Right ventricle myocardium inferior (tissue), 1 donor: ENCODE measurements at regions not wholly inside any gene's neighbourhood (a gene's known extent, or its start where the extent isn't known, plus 50 kb on each side); places are given as distances from the start of the nearest gene placed in this dataset.
"Not testable (repeated sequence)": the region's sequence is repeated elsewhere in the genome, so short reads cannot be mapped to it uniquely, and the experiment has no call there.

Source experiments
- ATAC-seq: fragments of 200-7000 bp; cut with Tn5 transposase; one replicate; pipeline ENCODE4 v1.9.1; 2020; ENCODE audit warnings: mild to moderate bottlenecking, moderate library complexity
- DNase-seq: peaks from one replicate; pipeline ENCODE4 v3.0.0; 2021; ENCODE audit errors: missing footprints
- intact Hi-C: fragments of 100-400 bp; cut with DNase I; formaldehyde crosslinking; loops from one replicate; pipeline ENCODE4 v1.11.0; 2022
- donor health status: DM: no; HTN: yes; CAD: no; lungs with severe emphysema.

DNA sequence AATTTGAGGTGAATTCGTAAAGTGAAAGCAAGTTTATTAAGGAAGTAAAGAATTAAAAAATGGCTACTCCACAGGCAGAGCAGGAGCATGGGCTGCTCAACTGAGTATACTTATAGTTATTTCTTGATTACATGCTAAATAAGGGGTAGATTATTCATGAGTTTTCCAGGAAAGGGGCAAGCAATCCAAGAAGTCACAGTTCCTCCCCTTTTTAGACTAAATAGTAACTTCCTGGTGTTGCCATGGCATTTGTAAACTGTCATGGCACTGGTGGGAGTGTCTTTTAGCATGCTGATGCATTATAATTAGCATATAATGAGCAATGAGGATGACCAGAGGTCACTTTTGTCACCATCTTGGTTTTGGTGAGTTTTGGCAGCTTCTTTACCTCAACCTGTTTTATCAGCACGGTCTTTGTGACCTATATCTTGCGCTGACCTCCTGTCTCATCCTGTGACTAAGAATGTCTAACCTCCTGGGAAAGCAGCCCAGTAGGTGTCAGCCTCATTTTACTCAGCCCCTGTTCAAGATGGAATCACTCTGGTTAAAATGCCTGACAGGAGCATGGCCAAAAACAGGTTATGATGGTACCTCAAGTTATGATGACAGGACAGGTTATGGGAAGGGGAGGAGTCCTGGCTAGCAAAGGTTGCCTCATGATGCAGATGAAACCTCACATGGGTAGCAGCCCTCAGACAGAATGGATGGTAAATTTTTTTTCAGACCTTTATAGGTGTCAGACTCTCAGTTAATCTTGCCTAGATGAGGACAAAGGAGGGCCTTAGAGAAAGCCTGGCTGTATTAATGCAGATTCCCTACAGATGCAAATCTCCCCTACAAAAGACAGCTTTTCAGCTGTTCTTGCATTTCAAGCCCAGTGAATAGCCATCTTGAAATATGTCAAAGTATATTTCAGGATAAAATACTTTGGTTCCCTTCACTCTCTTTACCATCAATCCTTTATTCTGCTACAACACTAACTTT, 49.7 kb downstream of the SIPA1L2 start:
- DNase-seq (no peak), ATAC-seq (no peak)
- intact Hi-C loops: no loop called here

DNA sequence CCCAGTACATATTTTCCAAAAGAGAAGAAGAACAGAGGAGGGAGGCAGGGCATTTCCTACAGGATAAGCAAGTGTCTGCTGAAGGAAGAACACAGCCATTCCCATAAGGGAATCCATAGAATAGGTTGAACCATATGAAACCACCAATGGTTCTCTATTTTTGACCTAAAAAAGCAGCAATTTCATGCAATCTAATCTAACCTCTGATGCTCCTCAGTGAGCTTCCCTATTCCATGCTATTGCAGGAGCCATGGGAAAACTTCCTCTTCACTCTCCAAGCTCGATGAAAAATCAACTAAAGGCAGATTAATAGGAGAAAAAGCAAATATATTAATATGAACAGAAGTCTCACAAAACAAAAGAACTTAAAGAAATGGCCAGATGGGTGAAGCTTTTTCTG, 50.5 kb downstream of the SIPA1L2 start:
- DNase-seq (no peak), ATAC-seq (no peak)
- intact Hi-C loops: no loop called here

DNA sequence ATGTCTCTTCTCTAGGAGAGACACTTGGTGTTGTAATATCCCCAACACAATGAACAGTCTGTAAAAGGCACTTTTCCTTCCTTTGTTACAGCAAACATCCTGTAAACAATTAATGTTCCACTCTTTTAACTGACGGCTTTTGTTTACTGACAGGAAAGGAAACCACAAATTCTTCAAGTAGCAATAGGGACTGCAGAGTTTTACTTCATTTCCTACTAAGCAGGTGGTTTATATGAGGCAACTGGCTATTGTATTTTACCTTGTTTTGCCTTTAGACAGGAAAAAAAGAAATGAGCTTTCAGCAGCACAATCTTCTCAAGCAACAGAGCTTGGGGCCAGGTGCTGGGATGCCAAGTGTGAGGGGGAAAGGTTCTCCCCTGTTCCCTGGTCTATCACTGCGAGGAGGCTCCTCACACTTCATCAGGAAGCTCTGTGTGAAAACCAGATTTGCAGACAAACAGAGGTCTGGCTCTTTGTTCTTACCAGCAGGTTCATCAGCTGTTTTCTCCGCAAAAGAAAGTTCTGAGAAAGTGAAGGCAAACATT, 51.2 kb downstream of the SIPA1L2 start:
- intact Hi-C loops: no loop called here
- ATAC-seq (no peak), DNase-seq (no peak)

DNA sequence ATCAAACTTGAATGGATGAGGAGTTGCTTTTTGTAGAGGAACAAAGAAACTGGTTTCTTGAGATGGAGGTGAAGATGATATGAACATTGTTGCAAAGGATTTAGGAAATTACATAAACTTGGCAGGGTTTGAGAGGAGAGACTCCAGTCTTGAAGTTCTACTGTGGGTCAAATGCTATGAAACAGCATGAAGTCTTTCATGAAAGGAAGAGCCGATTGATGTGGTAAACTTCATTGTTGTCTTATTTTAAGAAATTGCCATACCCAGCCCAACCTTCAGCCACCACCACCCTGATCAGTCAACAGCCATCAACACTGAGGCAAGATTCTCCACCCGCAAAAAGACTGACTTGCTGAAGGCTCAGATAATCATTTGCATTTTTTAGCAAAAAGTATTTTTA, 52.2 kb downstream of the SIPA1L2 start:
- DNase-seq (no peak), ATAC-seq (no peak)
- intact Hi-C loops: no loop called here

DNA sequence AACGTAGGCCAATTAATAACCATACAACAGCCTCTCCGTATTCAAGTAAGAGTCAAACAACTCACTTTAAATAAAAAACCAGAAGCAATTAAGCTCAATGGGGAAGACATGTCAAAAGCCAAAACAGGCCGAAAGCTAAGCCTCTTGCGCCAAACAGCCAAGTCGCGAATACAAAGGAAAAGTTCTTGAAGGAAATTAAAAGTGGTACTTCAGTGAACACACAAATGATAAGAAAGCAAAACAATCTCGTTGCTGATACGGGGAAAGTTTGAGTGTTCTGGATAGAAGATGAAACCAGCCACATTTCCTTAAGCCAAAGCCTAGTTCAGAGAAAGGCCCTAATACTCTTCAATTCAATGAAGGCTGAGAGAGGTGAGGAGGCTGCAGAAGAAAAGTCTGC, 53.4 kb downstream of the SIPA1L2 start:
- intact Hi-C loops: no loop called here
- ATAC-seq (no peak), DNase-seq (no peak)

DNA sequence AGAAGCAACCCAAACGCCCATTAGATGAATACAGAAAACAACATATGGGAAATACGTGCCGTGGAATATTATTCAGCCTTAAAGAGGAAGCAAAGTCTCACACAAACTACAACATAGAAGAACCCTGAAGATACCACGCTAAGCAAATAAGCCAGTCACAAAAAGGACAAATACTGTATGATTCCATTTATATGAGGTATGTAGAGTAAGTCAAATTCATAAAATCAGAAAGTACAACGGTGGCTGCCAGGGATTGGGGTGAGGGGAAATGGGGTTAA, 54.2 kb downstream of the SIPA1L2 start:
- no peak for ATAC-seq
- intact Hi-C loops: no loop called here
- no peak for DNase-seq

DNA sequence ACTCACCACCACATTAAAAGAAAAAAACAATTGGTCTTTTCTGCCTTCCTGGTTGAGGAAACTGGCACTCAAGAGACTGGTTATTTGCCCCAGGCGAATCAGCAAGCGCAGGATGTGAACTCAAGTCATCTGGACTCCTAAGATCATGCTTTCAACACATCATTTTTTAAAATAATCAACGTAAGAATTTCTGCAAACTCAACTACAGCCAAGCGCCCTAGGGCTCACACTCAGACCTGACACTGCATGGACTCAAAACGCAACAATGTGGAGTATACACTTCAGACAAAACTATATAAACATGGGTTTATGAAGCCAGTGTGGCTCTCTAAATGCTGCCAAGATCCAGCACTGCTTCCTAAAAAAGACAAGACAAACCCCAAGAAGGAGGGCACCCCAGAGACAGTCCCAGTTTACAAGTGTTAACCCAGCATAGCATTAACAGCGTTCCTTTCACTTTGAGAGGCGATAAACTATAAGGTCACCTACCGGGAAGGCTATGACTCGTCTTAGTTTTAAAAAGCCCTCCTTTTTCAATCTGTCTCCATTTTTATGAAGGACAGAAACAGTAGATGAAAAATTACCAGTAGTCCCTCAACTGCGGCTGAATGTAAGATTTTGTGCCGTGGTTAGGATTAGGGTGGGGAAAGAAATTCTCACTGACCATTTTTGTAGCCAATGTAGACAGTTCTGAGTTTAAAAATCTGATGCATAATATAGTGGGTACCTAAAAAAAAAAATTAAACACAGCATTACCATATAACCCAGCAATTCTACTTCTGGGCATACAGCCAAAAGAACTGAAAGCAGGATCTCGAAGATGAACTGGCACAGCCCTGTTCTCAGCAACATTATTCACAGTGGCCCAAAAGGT, 54.8 kb downstream of the SIPA1L2 start:
- DNase-seq (no peak), ATAC-seq (peak; percentile 19)
- intact Hi-C loops: no loop called here

DNA sequence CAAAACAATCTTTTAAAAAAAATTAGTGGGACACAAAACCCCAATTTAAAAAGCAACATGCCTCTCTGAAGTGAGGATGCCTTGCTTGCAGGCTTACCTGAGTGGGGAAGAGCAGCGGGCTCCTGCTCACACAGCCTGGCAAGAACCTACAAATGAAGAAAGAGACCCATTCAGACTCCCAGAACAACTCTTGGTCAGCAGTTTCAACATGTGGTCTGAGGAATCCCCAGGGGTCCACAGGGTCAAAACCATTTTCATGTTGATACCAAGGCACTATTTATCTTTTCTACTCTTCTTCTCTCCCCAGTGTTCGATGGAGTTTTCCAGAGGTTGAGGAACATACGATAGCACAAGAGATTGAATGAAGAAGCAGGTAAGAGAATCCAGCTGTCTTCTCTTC, 55.9 kb downstream of the SIPA1L2 start:
- intact Hi-C loops: no loop called here
- no peak for ATAC-seq
- DNase-seq: no peak

DNA sequence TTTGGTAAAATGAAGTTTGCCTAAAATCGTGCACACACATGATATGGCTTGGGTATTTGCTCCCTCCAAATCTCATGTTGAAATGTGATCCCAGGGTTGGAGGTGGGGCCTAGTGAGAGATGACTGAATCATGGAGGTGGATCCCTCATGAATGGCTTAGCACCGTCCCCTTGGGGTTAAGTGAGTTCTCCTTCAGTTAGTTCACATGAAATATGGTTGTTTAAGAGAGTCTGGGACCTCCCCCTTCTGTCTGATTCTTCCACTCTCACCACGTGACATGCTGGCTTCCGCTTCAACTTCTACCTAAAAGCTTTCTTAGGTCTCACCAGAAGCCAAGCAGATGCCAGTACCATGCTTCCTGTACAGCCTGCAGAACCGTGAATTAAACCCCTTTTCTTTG, 58.4 kb downstream of the SIPA1L2 start:
- ATAC-seq: peak; percentile 40

DNA sequence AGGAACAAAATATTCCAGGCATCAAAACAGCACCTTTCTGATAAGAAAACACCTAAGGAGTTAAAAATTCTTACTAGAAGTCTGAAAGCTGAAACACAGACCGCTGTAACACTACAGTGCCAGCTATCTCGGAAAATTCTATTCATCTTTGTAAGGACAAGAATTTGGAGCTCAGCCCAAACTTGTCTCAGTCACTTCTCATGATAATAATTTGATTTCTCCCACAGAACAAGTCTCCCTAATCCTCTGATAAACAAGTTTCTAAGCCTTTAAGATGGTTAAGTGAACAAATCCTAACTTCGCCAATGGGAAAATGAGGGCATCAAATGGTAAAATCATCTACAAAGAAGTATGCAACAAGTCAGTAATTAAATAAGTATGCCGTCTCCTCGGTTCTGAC, 59.9 kb downstream of the SIPA1L2 start:
- intact Hi-C loops: no loop called here
- no peak for DNase-seq
- ATAC-seq: no peak

More for the DNA sequence above, 58.4 kb downstream of the SIPA1L2 start:
- intact Hi-C loops: no loop called here
- no peak for DNase-seq

DNA sequence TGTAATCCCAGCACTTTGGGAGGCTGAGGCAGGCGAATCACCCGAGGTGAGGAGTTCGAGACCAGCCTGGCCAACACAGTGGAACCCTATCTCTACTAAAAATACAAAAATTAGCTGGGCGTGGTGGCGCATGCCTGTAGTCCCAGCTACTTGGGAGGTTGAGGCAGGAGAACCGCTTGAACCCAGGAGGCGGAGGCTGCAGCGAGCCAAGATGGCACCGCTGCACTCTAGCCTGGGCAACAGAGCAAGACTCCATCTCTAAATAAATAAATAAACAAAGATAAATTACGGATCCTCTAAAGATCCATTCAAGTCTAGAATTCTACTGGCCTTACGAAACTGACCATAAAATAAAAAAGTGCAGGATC, 60.4 kb downstream of the SIPA1L2 start:
- DNase-seq, intact Hi-C loops, ATAC-seq: not testable (repeated sequence)

DNA sequence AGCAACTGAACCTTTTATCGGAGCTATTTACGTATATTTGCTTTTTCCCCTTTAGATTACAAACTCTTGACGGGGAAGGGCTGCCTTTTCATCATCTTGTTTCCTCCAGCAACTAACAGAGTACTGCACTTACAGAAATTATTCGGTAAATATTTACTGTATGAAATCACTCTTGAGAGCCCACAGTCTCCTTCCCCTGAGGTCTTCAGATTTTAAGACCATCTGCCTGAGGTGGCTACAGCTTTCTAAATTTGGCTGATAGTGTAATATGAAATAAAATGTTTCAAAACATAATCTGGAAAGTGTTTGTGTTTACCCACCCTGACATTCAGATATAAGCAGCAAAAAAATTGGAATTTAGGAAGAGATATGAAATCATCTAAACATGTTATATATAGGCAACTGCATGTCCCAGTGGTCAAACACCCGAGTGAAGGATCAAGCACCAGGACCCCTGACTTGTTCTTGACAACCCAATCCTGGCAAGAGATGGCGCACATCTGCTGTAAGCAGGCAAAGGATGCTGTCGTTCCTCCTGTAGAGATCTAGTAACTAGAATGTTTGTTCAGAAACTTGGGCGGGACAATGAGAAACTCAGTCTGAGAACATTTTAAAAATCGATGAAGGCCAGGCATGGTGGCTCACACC, 60.9 kb downstream of the SIPA1L2 start:
- DNase-seq (no peak), ATAC-seq (no peak)
- intact Hi-C loops: no loop called here

DNA sequence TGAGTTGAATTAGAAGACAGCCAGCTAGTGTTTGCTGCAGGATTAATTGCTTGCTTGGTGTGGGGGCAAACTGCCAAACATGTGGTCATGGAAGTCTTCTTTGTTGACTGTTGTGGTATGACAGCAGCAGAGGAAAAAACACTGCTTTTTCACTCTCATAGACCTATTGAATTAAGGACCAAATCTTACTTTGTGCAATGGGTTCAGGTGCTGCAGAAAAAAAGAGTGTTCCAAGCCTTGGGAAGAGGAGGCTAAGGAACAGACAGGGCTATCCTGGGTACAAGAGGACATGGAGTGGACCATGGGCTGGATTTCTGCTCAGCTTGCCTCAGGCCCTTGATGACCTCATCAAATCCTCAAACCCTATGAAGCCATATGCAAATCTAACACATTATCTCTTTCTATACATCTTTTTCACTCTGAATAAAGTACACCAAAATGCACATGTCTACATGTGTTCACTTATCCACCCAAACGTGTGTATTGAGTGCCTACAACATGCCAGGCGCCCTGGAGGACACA, 61.5 kb downstream of the SIPA1L2 start:
- intact Hi-C loops: no loop called here
- DNase-seq (no peak), ATAC-seq (no peak)

DNA sequence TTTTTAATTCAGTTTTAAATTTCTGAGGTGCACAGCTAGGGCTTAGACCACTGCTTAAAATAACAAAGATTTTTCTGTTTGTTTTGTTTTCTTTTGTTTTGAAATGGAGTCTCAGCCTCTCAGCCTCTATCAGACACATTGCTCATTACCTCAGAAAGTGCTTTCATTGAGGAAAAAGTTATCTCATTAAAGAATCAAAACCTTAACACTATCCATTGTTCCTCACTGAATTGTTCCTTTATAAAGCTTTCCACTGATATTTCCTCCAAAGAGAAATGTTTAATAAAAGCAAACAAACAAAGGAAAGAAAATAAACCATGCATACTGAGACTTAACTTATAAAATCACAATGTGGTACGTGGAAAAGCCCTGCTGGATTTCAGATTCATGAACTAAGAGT, 63.8 kb downstream of the SIPA1L2 start:
- no peak for DNase-seq
- intact Hi-C loops: no loop called here
- no peak for ATAC-seq

DNA sequence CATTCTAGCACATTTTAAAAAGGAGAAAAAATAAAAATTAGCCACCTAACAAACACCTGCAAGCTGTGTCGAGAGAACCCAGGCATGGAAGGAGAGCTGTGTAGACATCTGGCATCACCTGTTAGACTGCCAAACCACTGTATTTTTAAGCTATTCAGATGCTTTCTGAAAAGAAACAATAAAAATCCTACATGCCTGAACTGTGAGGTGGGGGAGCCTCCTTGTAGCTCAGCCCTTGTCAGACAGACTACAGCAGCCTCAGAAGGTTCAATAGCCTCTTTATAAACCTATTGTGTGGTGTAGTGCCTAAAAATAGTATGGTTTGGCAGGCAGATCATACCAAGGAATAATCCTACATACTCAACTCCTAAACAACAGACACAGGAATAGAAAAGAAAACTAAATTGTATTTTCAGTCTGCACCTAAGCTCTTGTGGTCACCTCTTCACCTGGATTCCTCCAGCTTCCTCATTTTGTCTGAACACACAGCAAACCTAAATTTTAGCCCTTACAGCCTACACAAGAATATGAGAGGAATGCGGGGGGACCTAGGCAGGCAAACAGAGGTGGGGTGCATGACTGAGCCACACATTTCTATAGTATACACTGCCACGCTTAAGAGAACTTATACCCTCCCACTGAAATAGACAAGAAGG, 67.0 kb downstream of the SIPA1L2 start:
- ATAC-seq: peak; percentile 27
- intact Hi-C loops: no loop called here

DNA sequence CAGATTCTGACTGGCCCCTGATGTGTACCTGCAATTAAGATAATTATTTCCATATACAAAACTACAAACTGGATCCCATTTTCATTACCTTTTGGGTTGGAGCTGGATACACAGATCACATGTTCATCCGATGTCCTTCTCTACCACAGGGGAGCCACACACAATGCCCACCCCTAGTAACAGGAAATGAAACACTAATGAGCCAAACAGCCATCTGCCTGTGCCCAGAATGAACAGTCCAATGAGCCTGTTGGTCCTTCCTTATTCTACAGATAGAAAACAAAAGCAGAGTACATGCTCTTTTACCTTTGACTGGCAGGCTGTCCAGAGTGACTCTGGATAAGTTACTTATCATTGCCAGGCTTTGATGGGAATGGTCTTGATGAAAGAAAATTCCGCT, 68.6 kb downstream of the SIPA1L2 start:
- ATAC-seq: no peak
- intact Hi-C loops: no loop called here
- DNase-seq: no peak

More for the DNA sequence above, 67.0 kb downstream of the SIPA1L2 start:
- no peak for DNase-seq

DNA sequence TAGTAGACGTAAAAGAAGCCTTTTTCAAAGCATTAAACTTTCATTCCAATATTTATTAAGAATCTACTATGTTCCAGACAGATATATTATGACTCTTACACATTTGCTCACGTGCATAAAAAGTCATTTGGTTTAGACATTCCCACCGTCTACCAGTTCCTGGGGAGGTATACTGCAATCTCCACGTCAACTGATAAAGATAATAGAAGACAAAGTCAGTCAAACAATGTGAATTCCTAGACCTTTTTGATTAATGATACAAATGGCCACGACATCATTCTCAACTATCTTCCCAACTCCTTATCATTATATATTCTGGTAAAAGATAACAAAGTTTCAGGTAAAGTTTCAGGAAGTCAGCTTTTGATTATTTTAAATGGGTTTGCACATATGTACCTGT, 69.0 kb downstream of the SIPA1L2 start:
- ATAC-seq: no peak
- no peak for DNase-seq
- intact Hi-C loops: no loop called here

DNA sequence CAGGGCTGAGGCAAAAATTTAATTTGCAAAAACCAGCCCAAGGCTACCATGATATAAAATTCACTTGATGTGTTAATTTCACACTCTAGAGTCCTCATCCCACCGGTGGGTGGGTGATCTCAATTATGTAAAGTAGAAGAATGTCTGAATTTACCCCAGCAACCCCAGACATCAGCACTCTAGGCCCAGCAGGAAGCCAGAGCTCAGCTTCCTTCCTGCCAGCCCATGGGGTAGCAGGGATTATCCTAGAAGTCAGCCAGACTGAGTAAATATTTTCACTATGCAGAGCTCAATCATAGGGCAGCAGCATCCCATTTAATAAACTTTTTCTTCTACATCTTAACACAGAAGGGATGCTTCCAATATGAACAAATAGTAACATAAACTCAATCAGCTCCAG, 71.0 kb downstream of the SIPA1L2 start:
- DNase-seq (no peak), ATAC-seq (no peak)
- intact Hi-C loops: no loop called here
